A673 (cell line): ENCODE measurements at regions not wholly inside any gene's neighbourhood (a gene's known extent, or its start where the extent isn't known, plus 50 kb on each side); places are given as distances from the start of the nearest gene placed in this dataset.

ENCODE experiments used
- BruUV-seq: library from RNA; stranded (reverse); fragments of 400-500 nt; replicated peaks from 2 replicates; lab custom pipeline; 2021; lab: Mats Ljungman, UMichigan
- CTCF ChIA-PET: fragments of 300-600 bp; sonication (Branson Sonifier 250); formaldehyde crosslinking; loops from one replicate; lab custom pipeline; 2022; ENCODE audit warnings: antibody characterized with exemption; lab: Charles Lee
- POLR2A ChIA-PET: fragments of 300-600 bp; sonication (Branson Sonifier 250); formaldehyde crosslinking; loops from one replicate; lab custom pipeline; 2022; ENCODE audit warnings: antibody characterized with exemption; ENCODE audit not compliant: low non-redundant PET; lab: Charles Lee
- DNase-seq: peaks from one replicate; pipeline ENCODE4 v3.0.0-alpha.2; 2015; ENCODE audit warnings: low spot score
- H3K27ac ChIP-seq: fragments of 200-600 bp; sonication (generic); 2 replicates; pipeline ENCODE4 v1.5.1; 2016; ENCODE audit warnings: mixed run types, low read depth, mild to moderate bottlenecking, mixed read lengths, antibody characterized with exemption, low read length; ENCODE audit not compliant: poor library complexity, severe bottlenecking
- H3K27me3 ChIP-seq: fragments of 200-600 bp; sonication (generic); replicated peaks from 2 replicates; pipeline ENCODE4 v1.6.1; 2017; ENCODE audit warnings: mixed run types, low read depth, mild to moderate bottlenecking, mixed read lengths, antibody characterized with exemption, low read length; ENCODE audit not compliant: insufficient read depth, poor library complexity
- H3K36me3 ChIP-seq: fragments of 200-600 bp; sonication (generic); 2 replicates; pipeline ENCODE4 v1.6.1; 2016; ENCODE audit warnings: mixed run types, mild to moderate bottlenecking, mixed read lengths, antibody characterized with exemption, low read length; ENCODE audit not compliant: insufficient read depth, poor library complexity, severe bottlenecking
- H3K4me1 ChIP-seq: fragments of 200-600 bp; sonication (generic); 2 replicates; pipeline ENCODE4 v1.6.1; 2017; ENCODE audit warnings: mixed run types, mild to moderate bottlenecking, mixed read lengths, antibody characterized with exemption, low read length; ENCODE audit not compliant: insufficient read depth, poor library complexity, severe bottlenecking
- H3K4me3 ChIP-seq: fragments of 200-600 bp; sonication (generic); 2 replicates; pipeline ENCODE4 v1.5.1; 2016; ENCODE audit warnings: low read depth, mixed run types, mild to moderate bottlenecking, mixed read lengths, low read length; ENCODE audit not compliant: poor library complexity, severe bottlenecking
- H3K9me3 ChIP-seq: fragments of 200-600 bp; sonication (generic); 2 replicates; pipeline ENCODE4 v1.6.1; 2016; ENCODE audit warnings: mixed run types, low read depth, mild to moderate bottlenecking, mixed read lengths, antibody characterized with exemption, low read length; ENCODE audit not compliant: poor library complexity, severe bottlenecking
- CTCF ChIP-seq: fragments of 300-800, 200-600 bp; sonication (generic); conservative IDR thresholded peaks from 2 replicates; pipeline ENCODE4 v1.5.1; 2017; ENCODE audit warnings: low read depth, mild to moderate bottlenecking, antibody characterized with exemption, low read length, moderate library complexity, mixed read lengths
- EZH2 ChIP-seq: fragments of 200-600 bp; sonication (generic); IDR thresholded peaks from 2 replicates; pipeline ENCODE4 v1.6.1; 2017; ENCODE audit warnings: borderline replicate concordance, low read depth, mild to moderate bottlenecking, mixed read lengths, antibody characterized with exemption, low read length; ENCODE audit not compliant: poor library complexity, severe bottlenecking
- intact Hi-C: fragments of 100-400 bp; cut with micrococcal nuclease; formaldehyde crosslinking; loops from one replicate; pipeline ENCODE4 v1.10.0; 2022; ENCODE audit not compliant: unreplicated experiment

- Histone ChIP-seq H3K27me3 (no peaks in the 10 kb centered on the region), H3K9me3 (no peaks in the 10 kb centered on the region), H3K4me1 (peaks cover 5% of the 10 kb centered on the region), H3K36me3 (no peaks in the 10 kb centered on the region), H3K27ac (no peak overlapping the region), H3K4me3 (no peak overlapping the region)
- intact Hi-C loops: loop anchor here (10.0 kb wide), 1 partner anchor 479 kb away; no protein-coding TSS in a partner anchor
- POLR2A ChIA-PET: no interaction called here
- TF ChIP-seq EZH2 (no peak), CTCF (no peak)
- CTCF ChIA-PET: no interaction called here
- DNase-seq: no peak
- no TSS peak for BruUV-seq
These were observed 579.9 kb downstream of the ACTL7B start for GRCh38 chr9:108275906-108276305.

- TF ChIP-seq CTCF (no peak), EZH2 (no peak)
- no peak for DNase-seq
- Histone ChIP-seq H3K9me3 (no peaks in the 10 kb centered on the region), H3K4me1 (peaks cover 5% of the 10 kb centered on the region), H3K27ac (no peak overlapping the region), H3K4me3 (no peak overlapping the region), H3K27me3 (no peaks in the 10 kb centered on the region), H3K36me3 (no peaks in the 10 kb centered on the region)
- no TSS peak for BruUV-seq
- POLR2A ChIA-PET: no interaction called here
- intact Hi-C loops: loop anchor here (10.0 kb wide), 1 partner anchor 480 kb away; no protein-coding TSS in a partner anchor
- CTCF ChIA-PET: no interaction called here
These were observed 580.8 kb downstream of the ACTL7B start for GRCh38 chr9:108274971-108275370.

GRCh38 chr9:108273988-108274387 lies 581.8 kb downstream of the ACTL7B start:
- intact Hi-C loops: loop anchor here (10.0 kb wide), 1 partner anchor 481 kb away; no protein-coding TSS in a partner anchor
- no peak for DNase-seq
- no peak overlapping the region for H3K4me3 ChIP-seq
- no peaks in the 10 kb centered on the region for H3K9me3 ChIP-seq
- ChIA-PET CTCF (no interaction called here), POLR2A (no interaction called here)
- no TSS peak for BruUV-seq
- no peak overlapping the region for H3K27ac ChIP-seq
- H3K4me1 ChIP-seq: peaks cover 5% of the 10 kb centered on the region
- TF ChIP-seq CTCF (no peak), EZH2 (no peak)
- H3K36me3 ChIP-seq: no peaks in the 10 kb centered on the region
- H3K27me3 ChIP-seq: no peaks in the 10 kb centered on the region
